K562 (cell line): ENCODE measurements at regions not wholly inside any gene's neighbourhood (a gene's known extent, or its start where the extent isn't known, plus 50 kb on each side); places are given as distances from the start of the nearest gene placed in this dataset.

ENCODE experiments used
- ATAC-seq: fragments of 200-7000 bp; cut with Tn5 transposase; 3 replicates; pipeline ENCODE4 v1.9.1; 2020; ENCODE audit warnings: moderate library complexity
- BruUV-seq: library from RNA; stranded (reverse); fragments of 400-500 nt; replicated peaks from 2 replicates; lab custom pipeline; 2021; lab: Mats Ljungman, UMichigan
- CTCF ChIA-PET: fragments of 300-600 bp; formaldehyde crosslinking; extraction: SDS; loops from one replicate; lab custom pipeline; 2021; ENCODE audit warnings: low intra/inter-chr PET ratio; lab: Yijun Ruan, JAX
- POLR2A ChIA-PET: fragments of 300-600, 350-650 bp; sonication (Branson Sonifier 250); formaldehyde crosslinking; extraction: SDS; loops from one replicate; lab custom pipeline; 2021; ENCODE audit warnings: antibody characterized with exemption, inconsistent platforms; lab: Yijun Ruan, JAX
- DNase-seq, 4 experiments: peaks; one replicate each; pipeline versions ENCODE4 v3.0.0 to v3.0.0-alpha.2; 2011 to 2018; ENCODE audit warnings: low spot score in 3 of 4, mixed read lengths in 3 of 4; ENCODE audit errors: extremely low read depth in 1 of 4
- FAIRE-seq: peaks from 2 replicates; lab custom pipeline; 2011; peaks lifted over from hg19 to GRCh38; lab: Jason Lieb, UNC
- H2AFZ ChIP-seq: 2 replicates; pipeline ENCODE4 v1.6.0; 2011; ENCODE audit warnings: low read depth, low read length, control low read depth, inconsistent platforms
- H3K27ac ChIP-seq: fragments of 200-600 bp; 3 replicates; pipeline ENCODE4 v1.8.0; 2011; ENCODE audit warnings: low read depth, mild to moderate bottlenecking, control low read depth, inconsistent platforms, low read length, moderate library complexity, mixed read lengths; ENCODE audit errors: extremely low read depth
- H3K27me3 ChIP-seq, 2 experiments: fragments of 300-600 bp in 1 of 2; 2 replicates in 1 of 2; 3 replicates in 1 of 2; pipeline versions ENCODE4 v1.6.0 to v1.8.0; 2011; ENCODE audit warnings: inconsistent platforms in 2 of 2, low read length in 2 of 2, mild to moderate bottlenecking in 1 of 2, mixed read lengths in 1 of 2, moderate library complexity in 1 of 2; ENCODE audit not compliant: control insufficient read depth in 2 of 2, insufficient read depth in 2 of 2
- H3K36me3 ChIP-seq: fragments of 300-600 bp; 3 replicates; pipeline ENCODE4 v1.8.0; 2011; ENCODE audit warnings: mild to moderate bottlenecking, low read length, inconsistent platforms; ENCODE audit not compliant: control insufficient read depth, insufficient read depth
- H3K4me1 ChIP-seq, 2 experiments: fragments of 200-600 bp in 1 of 2; replicated peaks in 1 of 2; 2 replicates in 1 of 2; 3 replicates in 1 of 2; pipeline versions ENCODE4 v1.5.1 to v1.8.0; 2011; ENCODE audit warnings: inconsistent platforms in 2 of 2, low read length in 2 of 2, mild to moderate bottlenecking in 1 of 2, mixed read lengths in 1 of 2, moderate library complexity in 1 of 2; ENCODE audit not compliant: control insufficient read depth in 2 of 2, insufficient read depth in 2 of 2
- H3K4me2 ChIP-seq: 2 replicates; pipeline ENCODE4 v1.6.1; 2011; ENCODE audit warnings: low read length, control low read depth, inconsistent platforms, mixed read lengths; ENCODE audit not compliant: insufficient read depth
- H3K4me3 ChIP-seq: fragments of 200-600 bp; sonication (generic), shearing (Covaris generic); 2 replicates; pipeline ENCODE4 v1.5.1; 2016; ENCODE audit warnings: control low read depth, inconsistent platforms
- H3K79me2 ChIP-seq: fragments of 200-600 bp; 3 replicates; pipeline ENCODE4 v1.8.0; 2011; ENCODE audit warnings: low read length, inconsistent platforms; ENCODE audit not compliant: control insufficient read depth, insufficient read depth
- H3K9ac ChIP-seq, 2 experiments: 2 replicates each; pipeline versions ENCODE4 v1.6.0 to v1.6.1; 2011; ENCODE audit warnings: low read depth in 2 of 2, low read length in 2 of 2, control low read depth in 1 of 2, inconsistent platforms in 1 of 2, mild to moderate bottlenecking in 1 of 2, mixed read lengths in 1 of 2; ENCODE audit not compliant: insufficient read depth in 1 of 2
- H3K9me1 ChIP-seq: one replicate; pipeline ENCODE4 v1.6.0; 2011; ENCODE audit warnings: inconsistent platforms, mild to moderate bottlenecking, low read length, moderate library complexity; ENCODE audit not compliant: control insufficient read depth, insufficient read depth
- H3K9me3 ChIP-seq: replicated peaks from 2 replicates; pipeline ENCODE4 v1.5.1; 2011; ENCODE audit warnings: low read depth, low read length, inconsistent platforms; ENCODE audit not compliant: control insufficient read depth, insufficient read depth
- H4K20me1 ChIP-seq: replicated peaks from 2 replicates; pipeline ENCODE4 v1.6.1; 2011; ENCODE audit warnings: low read length, inconsistent platforms, mixed read lengths; ENCODE audit not compliant: control insufficient read depth, insufficient read depth
- BHLHE40 ChIP-seq: IDR thresholded peaks from 2 replicates; pipeline ENCODE4 v1.6.1; 2011; ENCODE audit warnings: low read length, improper control_type of control experiment
- ETV5 ChIP-seq: sonication (generic); formaldehyde crosslinking; IDR thresholded peaks from 2 replicates; pipeline ENCODE4 v1.4.0; 2020; ENCODE audit warnings: low read depth, mild to moderate bottlenecking, missing genetic modification reagents
- HEY1 ChIP-seq: fragments of 250-450 bp; sonication (Bioruptor Pico); IDR thresholded peaks from 2 replicates; pipeline ENCODE4 v1.5.0; 2020; ENCODE audit warnings: mild to moderate bottlenecking, moderate library complexity, borderline replicate concordance
- MGA ChIP-seq: fragments of 450-650 bp; IDR thresholded peaks from 2 replicates; pipeline ENCODE4 v1.6.1; 2016; ENCODE audit warnings: mild to moderate bottlenecking, moderate library complexity
- RBBP5 ChIP-seq: fragments of 200-600 bp; sonication (generic); IDR thresholded peaks from 2 replicates; pipeline ENCODE4 v1.6.1; 2012; ENCODE audit warnings: borderline replicate concordance, mild to moderate bottlenecking, low read length, control low read depth, inconsistent platforms; ENCODE audit not compliant: insufficient read depth, poor library complexity, severe bottlenecking
- TBL1XR1 ChIP-seq, 2 experiments: IDR thresholded peaks; 2 replicates each; pipeline ENCODE4 v1.6.1; 2012; ENCODE audit warnings: improper control_type of control experiment in 2 of 2, low read length in 2 of 2, mild to moderate bottlenecking in 1 of 2
- ZHX1 ChIP-seq: fragments of 150-350 bp; conservative IDR thresholded peaks from 2 replicates; pipeline ENCODE4 v1.6.1; 2014; ENCODE audit warnings: low read length
- WGBS: fragments of 100-300 bp; shearing (Covaris generic); methylation state at CpG from one replicate; pipeline ENCODE4 v1.1.6; 2016; ENCODE audit warnings: low coverage, mixed read lengths; ENCODE audit not compliant: insufficient coverage; ENCODE audit errors: missing lambda C conversion rate; 5-methylcytosine and 5-hydroxymethylcytosine counted together
- in situ Hi-C: fragments of 300-500 bp; cut with MboI; formaldehyde crosslinking; loops from 4 replicates; pipeline ENCODE4 v1.15.0; 2018; ENCODE audit warnings: inconsistent platforms, mixed read lengths
- intact Hi-C: fragments of 100-400 bp; cut with micrococcal nuclease; formaldehyde crosslinking; loops from 2 replicates; pipeline ENCODE4 v1.14.2; 2022

- Histone ChIP-seq H3K9me3 (no peaks in the 10 kb centered on the region), H3K9ac (no peak overlapping the region), H2AFZ (no peak overlapping the region), H3K4me2 (no peak overlapping the region), H3K79me2 (no peaks in the 10 kb centered on the region), H3K4me1 (no peaks in the 10 kb centered on the region), H3K27me3 (no peaks in the 10 kb centered on the region), H3K9me1 (no peaks in the 10 kb centered on the region), H3K36me3 (no peaks in the 10 kb centered on the region), H3K4me3 (no peak overlapping the region), H3K27ac (no peak overlapping the region), H4K20me1 (no peaks in the 10 kb centered on the region)
- in situ Hi-C loops (no loop called here), intact Hi-C loops (no loop called here)
- no peak for DNase-seq
- FAIRE-seq: no peak
- ChIA-PET CTCF (no interaction called here), POLR2A (no interaction called here)
- no peak for ATAC-seq
- BruUV-seq: no TSS peak
- WGBS: 2% methylated on average over 9 of the region's 9 CpGs
- TF ChIP-seq ETV5 (CRISPR knock-in tag) (no peak), MGA (no peak), TBL1XR1 (IDR thresholded peaks at IDR 0.05; ENCODE audit: low read length in 2 of 2) (no peak), HEY1 (CRISPR knock-in tag) (no peak), RBBP5 (no peak), ZHX1 (no peak), BHLHE40 (no peak)
These were observed 85.0 kb upstream of the LOC128125822 start for GRCh38 chr6:63487103-63487813.
